Stomach (tissue), 4 donors: ENCODE measurements at regions not wholly inside any gene's neighbourhood (a gene's known extent, or its start where the extent isn't known, plus 50 kb on each side); places are given as distances from the start of the nearest gene placed in this dataset.

Experiments used
- CTCF ChIP-seq, 7 experiments: fragments of 450-650 bp in 4 of 7; fragments of 200-600 bp in 3 of 7; sonication (generic) in 3 of 7; IDR thresholded peaks; one replicate each; pipeline ENCODE4 v1.5.1; 2016 to 2019; ENCODE audit warnings: antibody characterized with exemption in 7 of 7, control low read depth in 2 of 7, mild to moderate bottlenecking in 1 of 7
- POLR2A ChIP-seq, 4 donors: fragments of 450-650 bp; IDR thresholded peaks; one replicate each; pipeline ENCODE4 v1.6.1; 2016; ENCODE audit warnings: antibody characterized with exemption in 4 of 4, control low read depth in 2 of 4, mild to moderate bottlenecking in 1 of 4, moderate library complexity in 1 of 4
- POLR2AphosphoS5 ChIP-seq, 3 donors: sonication (generic); formaldehyde crosslinking; IDR thresholded peaks; one replicate each; pipeline ENCODE4 v1.6.1; 2016; ENCODE audit warnings: antibody characterized with exemption in 3 of 3

GRCh38 chr20:48262955-48263354 lies 477.7 kb upstream of the SULF2 start:
- TF ChIP-seq POLR2A (IDR thresholded peaks at IDR 0.05) = no peak
- TF ChIP-seq CTCF (IDR thresholded peaks at IDR 0.05) = no peak
- TF ChIP-seq POLR2AphosphoS5 (IDR thresholded peaks at IDR 0.05) = no peak
